ENCODE measurements at regions not wholly inside any gene's neighbourhood (a gene's known extent, or its start where the extent isn't known, plus 50 kb on each side); places are given as distances from the start of the nearest gene placed in this dataset.

DNA sequence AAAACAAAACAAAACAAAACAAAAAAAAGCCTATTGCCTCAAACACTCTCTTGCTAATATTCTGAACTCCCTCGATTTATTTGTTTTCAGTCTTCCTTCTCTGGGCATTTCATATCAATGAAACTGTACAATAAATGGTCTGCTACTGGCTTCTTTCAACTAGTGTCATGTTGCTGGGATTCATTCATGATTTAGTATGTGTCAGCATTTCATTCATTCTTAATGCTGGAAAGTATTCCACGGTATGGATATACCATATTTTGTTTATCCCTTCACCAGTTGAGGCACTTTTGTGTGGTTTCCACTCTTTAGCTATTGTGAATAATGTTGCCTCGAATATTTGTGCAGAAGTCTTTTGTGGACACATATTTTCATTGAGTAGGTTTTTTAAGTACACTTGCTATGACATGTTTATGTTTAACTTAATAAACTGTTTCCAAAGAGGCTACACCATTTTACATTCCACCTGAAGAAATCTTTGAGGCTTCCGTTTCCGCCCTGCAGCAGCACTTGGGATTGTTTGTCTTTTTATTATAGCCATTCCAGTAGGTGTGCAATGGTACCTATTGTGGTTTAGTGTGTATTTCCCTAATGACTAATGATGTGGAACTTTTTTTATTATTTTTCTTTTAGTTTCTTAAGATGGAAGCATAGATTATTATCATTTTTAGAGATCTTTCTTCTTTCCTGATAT, 543.6 kb upstream of the SOX11 start:
- TF ChIP-seq, protein P1, sequence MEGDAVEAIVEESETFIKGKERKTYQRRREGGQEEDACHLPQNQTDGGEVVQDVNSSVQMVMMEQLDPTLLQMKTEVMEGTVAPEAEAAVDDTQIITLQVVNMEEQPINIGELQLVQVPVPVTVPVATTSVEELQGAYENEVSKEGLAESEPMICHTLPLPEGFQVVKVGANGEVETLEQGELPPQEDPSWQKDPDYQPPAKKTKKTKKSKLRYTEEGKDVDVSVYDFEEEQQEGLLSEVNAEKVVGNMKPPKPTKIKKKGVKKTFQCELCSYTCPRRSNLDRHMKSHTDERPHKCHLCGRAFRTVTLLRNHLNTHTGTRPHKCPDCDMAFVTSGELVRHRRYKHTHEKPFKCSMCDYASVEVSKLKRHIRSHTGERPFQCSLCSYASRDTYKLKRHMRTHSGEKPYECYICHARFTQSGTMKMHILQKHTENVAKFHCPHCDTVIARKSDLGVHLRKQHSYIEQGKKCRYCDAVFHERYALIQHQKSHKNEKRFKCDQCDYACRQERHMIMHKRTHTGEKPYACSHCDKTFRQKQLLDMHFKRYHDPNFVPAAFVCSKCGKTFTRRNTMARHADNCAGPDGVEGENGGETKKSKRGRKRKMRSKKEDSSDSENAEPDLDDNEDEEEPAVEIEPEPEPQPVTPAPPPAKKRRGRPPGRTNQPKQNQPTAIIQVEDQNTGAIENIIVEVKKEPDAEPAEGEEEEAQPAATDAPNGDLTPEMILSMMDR (IDR thresholded peaks at IDR 0.05; ENCODE audit: low read depth, low read length), result no peak
- H3K36me3 ChIP-seq, result no peaks in the 10 kb centered on the region
- DNase-seq, result no peak
- H3K4me3 ChIP-seq (ENCODE audit: low read depth, low read length), result no peak overlapping the region
- no peaks in the 10 kb centered on the region for H3K27me3 ChIP-seq (ENCODE audit: insufficient read depth, low read depth, severe bottlenecking)
- H3K27ac ChIP-seq, result no peak overlapping the region
- no peaks in the 10 kb centered on the region for H3K9me3 ChIP-seq (ENCODE audit: severe bottlenecking)

DNA sequence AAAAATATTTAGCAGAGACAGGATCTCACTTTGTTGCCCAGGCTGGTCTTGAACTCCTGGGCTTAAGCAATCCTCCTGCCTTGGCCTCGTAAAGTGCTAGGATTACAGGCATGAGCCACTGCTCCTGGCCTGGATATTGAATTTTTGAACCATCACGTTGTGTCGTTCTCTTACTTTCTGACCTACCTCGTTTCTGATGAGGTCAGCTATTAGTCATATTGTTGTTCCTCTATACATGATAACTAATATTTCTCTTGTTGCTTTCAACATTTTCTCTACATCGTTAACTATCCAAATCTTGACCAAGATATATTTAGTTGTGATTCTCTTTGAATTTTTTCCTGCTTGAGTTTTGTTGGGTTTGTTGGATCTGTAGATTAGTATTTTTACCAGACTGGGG, 541.3 kb upstream of the SOX11 start:
- Histone ChIP-seq H3K36me3 (no peaks in the 10 kb centered on the region), H3K27me3 (ENCODE audit: insufficient read depth, low read depth, severe bottlenecking) (no peaks in the 10 kb centered on the region), H3K27ac (no peak overlapping the region), H3K4me3 (ENCODE audit: low read depth, low read length) (no peak overlapping the region), H3K9me3 (ENCODE audit: severe bottlenecking) (no peaks in the 10 kb centered on the region)
- TF ChIP-seq, protein P1 (IDR thresholded peaks at IDR 0.05; ENCODE audit: low read depth, low read length), result no peak
- DNase-seq, result no peak

DNA sequence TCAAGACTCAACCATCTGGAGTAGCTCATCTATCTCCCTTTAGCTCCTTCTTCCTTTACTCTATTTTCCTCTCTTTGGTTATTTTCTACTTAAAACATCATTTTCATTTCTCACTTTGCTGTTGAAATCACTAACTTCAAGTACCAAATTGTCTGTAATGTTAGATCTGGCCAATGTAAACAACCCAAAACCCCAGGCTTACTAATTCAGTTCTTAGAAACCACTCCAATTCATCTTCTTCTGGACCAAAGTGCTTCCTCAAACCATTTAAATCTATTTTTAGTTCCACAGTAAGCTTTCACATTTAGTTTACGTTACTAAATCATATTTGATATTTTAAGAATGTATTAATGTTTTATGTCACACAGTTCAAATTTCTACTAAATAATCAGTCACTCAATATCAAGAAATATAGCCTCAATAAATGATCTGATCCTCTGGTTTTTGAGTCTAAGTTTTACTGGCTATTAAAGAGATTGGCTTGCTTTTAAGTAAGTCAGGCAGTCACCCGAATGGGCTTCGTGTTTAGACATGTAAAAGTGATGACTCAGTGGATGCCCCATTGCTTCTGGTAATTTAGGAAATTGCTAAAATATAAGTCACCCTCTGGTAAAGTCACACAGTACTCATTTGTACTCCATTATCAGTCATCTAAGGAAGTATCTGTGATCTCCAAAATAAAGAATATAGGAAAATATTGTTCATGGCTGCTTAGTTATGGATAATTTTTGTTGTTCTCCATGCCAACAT, 527.2 kb upstream of the SOX11 start:
- no peaks in the 10 kb centered on the region for H3K27me3 ChIP-seq (ENCODE audit: insufficient read depth, low read depth, severe bottlenecking)
- TF ChIP-seq, protein P1 (IDR thresholded peaks at IDR 0.05; ENCODE audit: low read depth, low read length), result no peak
- no peaks in the 10 kb centered on the region for H3K36me3 ChIP-seq
- no peak overlapping the region for H3K27ac ChIP-seq
- H3K4me3 ChIP-seq (ENCODE audit: low read depth, low read length), result no peak overlapping the region
- no peaks in the 10 kb centered on the region for H3K9me3 ChIP-seq (ENCODE audit: severe bottlenecking)
- no peak for DNase-seq

DNA sequence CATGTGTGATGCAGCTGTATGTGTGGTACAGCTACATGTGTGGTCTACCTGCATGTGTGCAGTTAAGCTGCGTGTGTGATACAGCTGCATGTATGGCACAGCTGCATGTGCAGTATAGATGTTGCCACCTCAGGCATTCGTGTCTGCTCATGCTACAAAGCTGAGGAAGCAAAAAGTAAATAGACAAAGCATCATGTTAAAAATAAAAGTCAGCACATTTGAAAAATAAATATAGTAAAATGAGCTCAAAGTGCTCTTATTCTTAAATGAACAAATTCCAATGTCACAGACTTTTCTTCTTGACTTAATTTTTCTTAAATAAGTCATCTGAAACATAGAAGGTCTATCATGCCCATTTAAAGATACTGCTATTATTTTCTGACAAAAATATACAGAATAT, 519.3 kb upstream of the SOX11 start:
- no peaks in the 10 kb centered on the region for H3K27me3 ChIP-seq (ENCODE audit: insufficient read depth, low read depth, severe bottlenecking)
- TF ChIP-seq, protein P1 (IDR thresholded peaks at IDR 0.05; ENCODE audit: low read depth, low read length), result no peak
- no peak overlapping the region for H3K27ac ChIP-seq
- DNase-seq, result no peak
- H3K4me3 ChIP-seq (ENCODE audit: low read depth, low read length), result no peak overlapping the region
- H3K9me3 ChIP-seq (ENCODE audit: severe bottlenecking), result no peaks in the 10 kb centered on the region
- no peaks in the 10 kb centered on the region for H3K36me3 ChIP-seq

DNA sequence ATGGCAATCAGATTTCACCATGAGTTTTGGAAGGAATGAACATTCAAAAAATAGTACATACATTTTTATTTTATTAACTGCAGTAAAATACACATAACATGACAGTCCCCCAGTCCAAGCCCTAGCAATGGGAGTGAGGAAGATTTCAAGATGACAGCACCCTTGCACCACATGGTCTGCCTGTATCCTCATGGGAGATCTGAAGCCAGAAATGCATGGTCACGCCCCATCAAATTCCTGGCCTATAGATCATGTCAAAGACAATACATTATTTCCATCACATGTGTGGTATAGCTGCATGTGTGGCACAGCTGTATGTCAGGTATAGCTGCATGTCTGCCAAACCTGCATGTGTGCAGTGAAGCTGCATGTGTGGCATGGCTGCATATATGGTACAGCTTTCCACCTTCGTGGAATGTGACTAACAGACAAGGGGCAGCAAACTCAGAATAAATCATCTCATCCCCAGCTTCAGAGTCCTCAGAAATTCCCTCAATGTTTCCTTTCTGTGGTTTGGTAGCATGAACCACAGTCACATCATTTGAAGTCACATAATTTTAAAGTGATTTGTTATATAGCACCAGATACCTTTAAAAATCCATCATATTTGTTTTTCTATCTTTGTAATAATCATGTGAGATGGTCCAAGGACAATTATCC, 518.2 kb upstream of the SOX11 start:
- no peaks in the 10 kb centered on the region for H3K27me3 ChIP-seq (ENCODE audit: insufficient read depth, low read depth, severe bottlenecking)
- TF ChIP-seq, protein P1 (IDR thresholded peaks at IDR 0.05; ENCODE audit: low read depth, low read length), result no peak
- H3K27ac ChIP-seq, result no peak overlapping the region
- H3K9me3 ChIP-seq (ENCODE audit: severe bottlenecking), result no peaks in the 10 kb centered on the region
- no peak overlapping the region for H3K4me3 ChIP-seq (ENCODE audit: low read depth, low read length)
- H3K36me3 ChIP-seq, result no peaks in the 10 kb centered on the region
- DNase-seq, result no peak

Data from WERI-Rb-1 (cell line).